Mammary epithelial cell (primary cell): ENCODE measurements at regions not wholly inside any gene's neighbourhood (a gene's known extent, or its start where the extent isn't known, plus 50 kb on each side); places are given as distances from the start of the nearest gene placed in this dataset.

Experiments used
- EZH2 ChIP-seq: IDR thresholded peaks from 2 replicates; pipeline ENCODE4 v1.6.1; 2012; ENCODE audit warnings: low read length, inconsistent platforms, borderline replicate concordance
- TF ChIP-seq, protein P1 (sequence below), 2 donors: IDR thresholded peaks in 1 of 2; conservative IDR thresholded peaks in 1 of 2; 2 replicates each; pipeline ENCODE4 v1.5.1; 2011 to 2012; ENCODE audit warnings: inconsistent platforms in 2 of 2, low read length in 2 of 2, mild to moderate bottlenecking in 2 of 2, control low read depth in 1 of 2, low read depth in 1 of 2; ENCODE audit not compliant: insufficient read depth in 1 of 2; ENCODE audit errors: extremely low read depth in 1 of 2

DNA sequence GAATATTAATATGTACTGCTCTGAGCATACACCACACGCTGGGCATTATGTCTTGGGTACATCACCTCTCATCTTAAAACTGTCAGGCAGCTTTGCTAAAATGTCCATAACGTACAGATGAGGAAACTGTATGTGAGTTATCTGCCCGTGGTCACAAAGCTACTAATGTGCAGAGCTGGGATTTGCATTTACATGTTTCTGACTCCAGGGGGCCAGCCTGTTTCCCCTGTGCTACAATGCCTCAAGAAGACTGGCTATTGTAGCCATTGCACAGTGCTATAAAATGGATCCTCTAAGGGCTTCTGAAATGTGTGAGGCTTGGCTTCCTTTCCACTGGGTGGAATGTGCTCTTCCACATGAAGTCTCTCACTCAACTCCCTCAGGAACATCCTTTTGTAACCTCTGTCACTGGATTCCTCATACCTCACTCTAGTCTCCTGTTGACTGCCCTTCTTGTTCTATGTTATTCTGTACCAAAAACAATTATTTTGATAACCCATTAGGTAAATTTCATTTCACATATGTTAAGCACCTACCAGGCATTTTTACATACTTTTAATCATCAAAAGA, 95.6 kb upstream of the HTR2A start:
- TF ChIP-seq, protein P1, sequence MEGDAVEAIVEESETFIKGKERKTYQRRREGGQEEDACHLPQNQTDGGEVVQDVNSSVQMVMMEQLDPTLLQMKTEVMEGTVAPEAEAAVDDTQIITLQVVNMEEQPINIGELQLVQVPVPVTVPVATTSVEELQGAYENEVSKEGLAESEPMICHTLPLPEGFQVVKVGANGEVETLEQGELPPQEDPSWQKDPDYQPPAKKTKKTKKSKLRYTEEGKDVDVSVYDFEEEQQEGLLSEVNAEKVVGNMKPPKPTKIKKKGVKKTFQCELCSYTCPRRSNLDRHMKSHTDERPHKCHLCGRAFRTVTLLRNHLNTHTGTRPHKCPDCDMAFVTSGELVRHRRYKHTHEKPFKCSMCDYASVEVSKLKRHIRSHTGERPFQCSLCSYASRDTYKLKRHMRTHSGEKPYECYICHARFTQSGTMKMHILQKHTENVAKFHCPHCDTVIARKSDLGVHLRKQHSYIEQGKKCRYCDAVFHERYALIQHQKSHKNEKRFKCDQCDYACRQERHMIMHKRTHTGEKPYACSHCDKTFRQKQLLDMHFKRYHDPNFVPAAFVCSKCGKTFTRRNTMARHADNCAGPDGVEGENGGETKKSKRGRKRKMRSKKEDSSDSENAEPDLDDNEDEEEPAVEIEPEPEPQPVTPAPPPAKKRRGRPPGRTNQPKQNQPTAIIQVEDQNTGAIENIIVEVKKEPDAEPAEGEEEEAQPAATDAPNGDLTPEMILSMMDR (conservative IDR thresholded peaks at IDR 0.05 in 1 of 2, IDR thresholded peaks at IDR 0.05 in 1 of 2; ENCODE audit: extremely low read depth in 1 of 2, insufficient read depth in 1 of 2, low read depth in 1 of 2, low read length in 2 of 2), result peak; percentile 27 to 59
- no peak for TF ChIP-seq EZH2
